MM.1S (cell line): ENCODE measurements at regions not wholly inside any gene's neighbourhood (a gene's known extent, or its start where the extent isn't known, plus 50 kb on each side); places are given as distances from the start of the nearest gene placed in this dataset.

Experiments
- DNase-seq: peaks from one replicate; pipeline ENCODE4 v3.0.0-alpha.2; 2015
- H2AFZ ChIP-seq: fragments of 300-600 bp; sonication (generic); 2 replicates; pipeline ENCODE4 v1.6.0; 2016; ENCODE audit warnings: antibody characterized with exemption, low read length
- H3F3A ChIP-seq: fragments of 300-600 bp; sonication (generic); 2 replicates; pipeline ENCODE4 v1.6.1; 2016; ENCODE audit warnings: mild to moderate bottlenecking, antibody characterized with exemption, low read length, moderate library complexity, mixed read lengths; ENCODE audit not compliant: insufficient read depth
- H3K27ac ChIP-seq: fragments of 300-600 bp; sonication (generic); 2 replicates; pipeline ENCODE4 v1.5.1; 2016; ENCODE audit warnings: mild to moderate bottlenecking, low read length
- H3K27me3 ChIP-seq: fragments of 300-600 bp; sonication (generic); replicated peaks from 2 replicates; pipeline ENCODE4 v1.6.0; 2016; ENCODE audit warnings: low read length; ENCODE audit not compliant: insufficient read depth
- H3K36me3 ChIP-seq: fragments of 300-600 bp; sonication (generic); replicated peaks from 2 replicates; pipeline ENCODE4 v1.6.1; 2016; ENCODE audit warnings: mild to moderate bottlenecking, low read length, mixed read lengths; ENCODE audit not compliant: insufficient read depth
- H3K4me1 ChIP-seq: fragments of 300-600 bp; sonication (generic); 2 replicates; pipeline ENCODE4 v1.6.1; 2016; ENCODE audit warnings: low read length, mixed read lengths
- H3K4me2 ChIP-seq: fragments of 300-600 bp; sonication (generic); 2 replicates; pipeline ENCODE4 v1.6.0; 2016; ENCODE audit warnings: low read depth, low read length
- H3K4me3 ChIP-seq: fragments of 300-600 bp; sonication (generic); 2 replicates; pipeline ENCODE4 v1.5.1; 2016; ENCODE audit warnings: low read length, mixed read lengths
- H3K79me2 ChIP-seq: fragments of 300-600 bp; sonication (generic); 2 replicates; pipeline ENCODE4 v1.6.1; 2016; ENCODE audit warnings: mixed run types, low read length, mixed read lengths
- H3K9ac ChIP-seq: fragments of 300-600 bp; sonication (generic); 2 replicates; pipeline ENCODE4 v1.6.1; 2016; ENCODE audit warnings: low read length, mixed read lengths
- H3K9me2 ChIP-seq: fragments of 300-600 bp; sonication (generic); replicated peaks from 2 replicates; pipeline ENCODE4 v1.6.1; 2016; ENCODE audit warnings: mild to moderate bottlenecking, low read length, mixed read lengths; ENCODE audit not compliant: insufficient read depth
- H3K9me3 ChIP-seq: fragments of 300-600 bp; sonication (generic); replicated peaks from 2 replicates; pipeline ENCODE4 v1.6.1; 2016; ENCODE audit warnings: mild to moderate bottlenecking, low read length, mixed read lengths; ENCODE audit not compliant: insufficient read depth
- H4K20me1 ChIP-seq: fragments of 300-600 bp; sonication (generic); 2 replicates; pipeline ENCODE4 v1.6.1; 2016; ENCODE audit warnings: mild to moderate bottlenecking, low read length, moderate library complexity, mixed read lengths; ENCODE audit not compliant: insufficient read depth
- EZH2 ChIP-seq: fragments of 300-600 bp; sonication (generic); optimal IDR thresholded peaks from 2 replicates; pipeline ENCODE3; 2017; ENCODE audit warnings: low read depth, mild to moderate bottlenecking, antibody characterized with exemption, low read length, mixed read lengths
- EZH2phosphoT487 ChIP-seq: fragments of 300-600 bp; sonication (generic); IDR thresholded peaks from 2 replicates; pipeline ENCODE4 v1.6.1; 2018; ENCODE audit warnings: antibody characterized with exemption, low read length
- TF ChIP-seq, protein P1 (sequence below): fragments of 300-600 bp; sonication (generic); IDR thresholded peaks from 2 replicates; pipeline ENCODE4 v1.5.1; 2016; ENCODE audit warnings: antibody characterized with exemption, low read length, mixed read lengths

DNA sequence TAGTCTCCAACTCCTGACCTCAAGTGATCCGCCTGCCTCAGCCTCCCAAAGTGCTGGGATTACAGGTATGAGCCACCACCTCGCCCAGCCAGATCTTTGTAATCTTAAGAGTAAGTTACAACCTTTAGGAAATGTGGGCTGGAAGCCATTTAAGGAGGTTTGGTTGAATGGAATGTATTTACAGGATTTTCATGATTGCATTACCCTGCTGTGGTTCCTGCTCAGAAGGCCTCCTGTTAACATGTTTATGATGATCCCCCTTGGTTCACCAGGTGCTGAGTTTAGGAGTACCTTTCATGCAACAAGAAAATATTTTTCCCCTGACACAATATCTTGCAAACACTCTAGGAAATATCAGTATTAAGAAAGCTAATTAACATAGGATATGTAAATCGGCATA is 187.4 kb upstream of the SH3BP4 start:
- Histone ChIP-seq H3K79me2 (no peaks in the 10 kb centered on the region), H3K27me3 (no peaks in the 10 kb centered on the region), H3K9me3 (no peaks in the 10 kb centered on the region), H3K4me2 (no peak overlapping the region), H3K9ac (no peak overlapping the region), H3K9me2 (no peaks in the 10 kb centered on the region), H2AFZ (no peak overlapping the region), H3K27ac (no peak overlapping the region), H3K4me1 (no peaks in the 10 kb centered on the region), H3F3A (no peaks in the 10 kb centered on the region), H3K36me3 (no peaks in the 10 kb centered on the region), H3K4me3 (no peak overlapping the region), H4K20me1 (no peaks in the 10 kb centered on the region)
- DNase-seq: no peak
- TF ChIP-seq EZH2: no peak
- no peak for TF ChIP-seq EZH2phosphoT487
- TF ChIP-seq, protein P1, sequence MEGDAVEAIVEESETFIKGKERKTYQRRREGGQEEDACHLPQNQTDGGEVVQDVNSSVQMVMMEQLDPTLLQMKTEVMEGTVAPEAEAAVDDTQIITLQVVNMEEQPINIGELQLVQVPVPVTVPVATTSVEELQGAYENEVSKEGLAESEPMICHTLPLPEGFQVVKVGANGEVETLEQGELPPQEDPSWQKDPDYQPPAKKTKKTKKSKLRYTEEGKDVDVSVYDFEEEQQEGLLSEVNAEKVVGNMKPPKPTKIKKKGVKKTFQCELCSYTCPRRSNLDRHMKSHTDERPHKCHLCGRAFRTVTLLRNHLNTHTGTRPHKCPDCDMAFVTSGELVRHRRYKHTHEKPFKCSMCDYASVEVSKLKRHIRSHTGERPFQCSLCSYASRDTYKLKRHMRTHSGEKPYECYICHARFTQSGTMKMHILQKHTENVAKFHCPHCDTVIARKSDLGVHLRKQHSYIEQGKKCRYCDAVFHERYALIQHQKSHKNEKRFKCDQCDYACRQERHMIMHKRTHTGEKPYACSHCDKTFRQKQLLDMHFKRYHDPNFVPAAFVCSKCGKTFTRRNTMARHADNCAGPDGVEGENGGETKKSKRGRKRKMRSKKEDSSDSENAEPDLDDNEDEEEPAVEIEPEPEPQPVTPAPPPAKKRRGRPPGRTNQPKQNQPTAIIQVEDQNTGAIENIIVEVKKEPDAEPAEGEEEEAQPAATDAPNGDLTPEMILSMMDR: no peak

DNA sequence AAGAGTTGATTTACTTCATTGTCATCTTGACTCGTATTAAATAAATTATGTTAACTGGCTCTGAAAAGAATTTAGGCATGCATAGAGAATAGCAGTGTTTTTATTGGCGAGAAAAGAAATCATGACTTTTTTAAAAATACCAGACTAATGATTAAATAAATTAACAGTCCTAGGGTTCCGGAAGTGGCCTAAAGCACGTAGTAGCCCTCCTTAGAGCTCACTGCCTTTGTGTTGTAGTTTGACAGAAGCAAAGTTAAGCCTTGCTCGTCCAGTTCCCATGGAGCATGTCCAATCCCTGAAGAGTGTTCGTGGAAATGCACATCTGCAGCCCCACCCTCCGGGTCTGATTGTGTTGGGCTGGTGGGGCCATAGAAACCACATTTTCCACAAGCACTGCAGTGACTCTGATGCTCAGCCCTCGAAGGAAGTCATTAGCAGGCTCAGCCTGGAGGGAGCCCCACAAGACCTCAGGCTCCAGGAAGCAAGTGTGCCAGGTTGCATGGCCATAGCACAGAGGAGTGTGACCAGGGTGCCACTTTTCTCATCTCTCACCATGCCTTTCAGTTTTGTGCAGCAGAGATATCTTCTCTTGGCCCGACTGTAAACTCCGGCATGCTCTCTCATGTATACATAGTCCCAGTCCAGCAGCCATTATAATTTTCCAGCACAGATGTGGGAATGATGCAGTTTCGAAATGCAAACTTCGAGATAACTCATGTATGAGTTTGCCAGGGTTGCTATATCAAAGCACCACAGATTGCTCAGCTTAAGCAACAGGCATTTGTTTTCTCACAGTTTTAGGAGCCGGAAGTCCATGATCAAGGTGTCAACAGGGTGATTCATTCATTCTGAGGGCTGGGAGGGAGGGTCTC is 188.6 kb upstream of the SH3BP4 start:
- H3K27me3 ChIP-seq: no peaks in the 10 kb centered on the region
- no peak overlapping the region for H3K9ac ChIP-seq
- no peaks in the 10 kb centered on the region for H3K9me2 ChIP-seq
- no peak overlapping the region for H3K27ac ChIP-seq
- no peak for DNase-seq
- H3K4me3 ChIP-seq: no peak overlapping the region
- no peaks in the 10 kb centered on the region for H3K79me2 ChIP-seq
- H4K20me1 ChIP-seq: no peaks in the 10 kb centered on the region
- no peak for TF ChIP-seq EZH2
- TF ChIP-seq, protein P1: no peak
- TF ChIP-seq EZH2phosphoT487: no peak
- H3K4me2 ChIP-seq: no peak overlapping the region
- H3F3A ChIP-seq: no peaks in the 10 kb centered on the region
- no peaks in the 10 kb centered on the region for H3K4me1 ChIP-seq
- H3K36me3 ChIP-seq: no peaks in the 10 kb centered on the region
- no peak overlapping the region for H2AFZ ChIP-seq
- H3K9me3 ChIP-seq: no peaks in the 10 kb centered on the region

DNA sequence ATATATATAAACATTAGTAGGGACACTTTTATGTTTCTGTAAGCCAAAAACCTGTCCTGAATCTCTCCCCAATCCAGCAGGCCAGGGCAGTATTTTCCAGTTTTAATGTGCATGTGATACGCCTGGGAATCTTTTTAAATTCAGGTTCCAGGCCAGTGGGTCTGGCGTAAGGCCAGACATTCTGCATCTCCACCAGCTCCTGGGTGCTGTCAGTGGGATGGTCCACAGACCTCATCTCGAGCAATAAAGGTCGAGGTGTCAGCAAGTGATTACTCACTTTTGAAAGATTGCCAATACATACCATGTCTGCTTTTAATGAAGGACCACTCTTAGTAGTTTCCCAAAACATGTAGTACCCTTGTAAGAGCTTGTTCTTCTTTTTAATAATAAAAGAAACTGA is 189.9 kb upstream of the SH3BP4 start:
- no peak overlapping the region for H3K27ac ChIP-seq
- H3K9me2 ChIP-seq: no peaks in the 10 kb centered on the region
- no peaks in the 10 kb centered on the region for H4K20me1 ChIP-seq
- no peak overlapping the region for H3K4me2 ChIP-seq
- TF ChIP-seq EZH2 (no peak), EZH2phosphoT487 (no peak)
- no peak overlapping the region for H3K9ac ChIP-seq
- DNase-seq: no peak
- no peaks in the 10 kb centered on the region for H3K4me1 ChIP-seq
- H2AFZ ChIP-seq: no peak overlapping the region
- no peaks in the 10 kb centered on the region for H3K27me3 ChIP-seq
- no peaks in the 10 kb centered on the region for H3K79me2 ChIP-seq
- no peak overlapping the region for H3K4me3 ChIP-seq
- no peaks in the 10 kb centered on the region for H3K36me3 ChIP-seq
- no peaks in the 10 kb centered on the region for H3K9me3 ChIP-seq
- H3F3A ChIP-seq: no peaks in the 10 kb centered on the region

DNA sequence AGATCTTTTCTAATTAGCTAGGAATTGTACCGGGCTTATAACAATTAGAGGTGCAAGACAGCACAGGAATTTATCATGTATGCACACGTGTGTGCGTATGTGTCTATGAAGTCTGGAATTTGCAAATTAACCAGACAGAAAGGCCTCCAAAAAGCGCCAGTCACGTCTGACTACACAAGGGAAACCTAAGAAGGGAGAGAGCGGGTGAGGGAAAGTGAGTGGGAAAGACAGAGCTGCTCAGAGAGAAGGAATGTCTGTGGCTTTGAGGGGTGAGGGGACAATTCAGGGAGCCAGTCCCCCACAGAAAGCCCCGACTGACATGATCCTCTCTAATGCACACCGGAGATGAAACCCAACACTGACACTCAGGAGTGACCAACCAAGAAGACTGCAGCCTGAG is 197.7 kb upstream of the SH3BP4 start:
- TF ChIP-seq EZH2phosphoT487: no peak
- TF ChIP-seq, protein P1: no peak
- no peak for TF ChIP-seq EZH2

More for the DNA sequence above, 197.7 kb upstream of the SH3BP4 start:
- Histone ChIP-seq H3K27ac (no peak overlapping the region), H3K4me3 (no peak overlapping the region), H3K9ac (no peak overlapping the region), H3K79me2 (no peaks in the 10 kb centered on the region), H4K20me1 (no peaks in the 10 kb centered on the region), H3K36me3 (no peaks in the 10 kb centered on the region), H2AFZ (no peak overlapping the region), H3K4me2 (no peak overlapping the region), H3F3A (no peaks in the 10 kb centered on the region), H3K27me3 (no peaks in the 10 kb centered on the region), H3K4me1 (no peaks in the 10 kb centered on the region), H3K9me2 (no peaks in the 10 kb centered on the region), H3K9me3 (no peaks in the 10 kb centered on the region)
- no peak for DNase-seq
